ENCODE measurements at regions not wholly inside any gene's neighbourhood (a gene's known extent, or its start where the extent isn't known, plus 50 kb on each side); places are given as distances from the start of the nearest gene placed in this dataset.

GRCh38 chr13:22103046-22104027, 432.5 kb downstream of the FGF9 start:
- no peak for DNase-seq

DNA sequence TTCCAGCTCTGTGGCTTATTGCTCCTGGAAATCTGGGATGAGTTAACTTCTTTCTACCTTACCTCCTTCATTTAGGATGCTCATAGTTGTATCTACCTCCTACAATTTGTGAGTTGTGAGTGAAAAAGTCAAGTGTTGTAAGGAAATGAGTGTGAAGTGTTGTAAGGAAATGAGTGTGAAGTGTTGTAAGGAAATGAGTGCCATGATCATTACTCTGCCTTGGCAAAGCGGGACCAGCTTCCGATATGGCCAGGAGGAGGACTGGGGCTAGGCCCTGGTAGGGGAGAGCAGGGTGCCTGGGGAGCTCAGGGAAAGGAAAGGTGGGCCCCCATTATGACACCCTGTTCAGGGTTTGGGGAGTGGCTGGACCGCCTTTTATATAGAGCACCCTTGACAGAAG, 435.2 kb downstream of the FGF9 start:
- no peak for DNase-seq

DNA sequence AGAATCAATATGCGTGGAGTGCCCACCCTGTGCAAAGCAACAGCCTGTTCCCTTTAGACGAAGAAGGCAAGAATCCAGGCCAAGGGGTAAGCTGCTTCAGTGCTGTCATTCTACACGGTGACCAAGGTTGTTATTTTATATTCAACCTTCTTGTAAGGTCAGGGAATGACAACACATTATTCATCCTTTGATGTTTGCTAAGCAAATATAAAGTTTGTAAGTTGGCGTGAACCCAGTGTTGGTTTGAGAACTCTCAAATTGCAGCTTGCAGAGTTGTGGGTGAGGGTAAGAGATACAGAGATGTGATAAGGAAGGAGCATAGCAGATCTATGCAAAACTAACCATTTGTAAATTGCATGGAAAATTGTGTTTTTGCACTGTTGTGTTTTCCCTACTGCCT, 436.7 kb downstream of the FGF9 start:
- DNase-seq: no peak

- DNase-seq: no peak
Measured at GRCh38 chr13:22108283-22108942, 437.5 kb downstream of the FGF9 start.

GRCh38 chr13:22108979-22109378, 438.1 kb downstream of the FGF9 start:
- no peak for DNase-seq

- DNase-seq: no peak
Measured at GRCh38 chr13:22110368-22110767, 439.5 kb downstream of the FGF9 start.

- no peak for DNase-seq
Measured at GRCh38 chr13:22111152-22111783, 440.4 kb downstream of the FGF9 start.

GRCh38 chr13:22111961-22112360, 441.1 kb downstream of the FGF9 start:
- no peak for DNase-seq

GRCh38 chr13:22112956-22113745, 442.3 kb downstream of the FGF9 start:
- DNase-seq: no peak

DNA sequence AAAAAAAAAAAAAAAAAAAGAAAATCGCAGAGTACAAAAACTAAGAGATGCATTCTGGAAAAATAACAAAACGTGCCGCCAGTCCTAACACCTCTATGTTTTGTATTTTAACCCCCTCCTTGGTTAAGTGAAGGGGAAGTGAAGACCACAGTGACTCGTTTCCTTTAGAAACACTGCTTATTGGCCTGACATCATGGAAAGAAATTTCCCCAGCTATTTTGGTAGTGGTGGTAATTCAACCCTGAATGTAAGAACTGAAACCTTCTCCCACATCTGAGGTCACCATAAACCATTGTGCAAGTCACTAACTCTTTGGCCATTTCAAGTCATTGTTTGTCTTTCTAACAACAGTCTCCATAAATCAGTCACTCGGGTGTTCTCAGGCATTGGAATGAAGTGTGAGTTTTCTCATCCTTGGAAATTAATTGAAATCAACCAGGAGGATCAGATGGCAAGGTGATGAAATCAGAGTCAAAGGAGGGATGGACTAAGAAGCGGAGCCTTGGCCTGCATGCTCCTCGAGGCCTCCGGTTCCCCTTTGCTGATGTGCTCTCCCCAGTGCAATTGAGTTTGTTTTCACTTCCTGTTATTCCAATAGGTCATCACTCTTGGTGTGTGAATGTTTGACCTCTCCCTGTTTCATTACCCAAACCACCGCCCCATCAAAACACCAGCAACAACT, 443.9 kb downstream of the FGF9 start:
- no peak for DNase-seq

- no peak for DNase-seq
Measured at GRCh38 chr13:22118158-22118557, 447.3 kb downstream of the FGF9 start.

GRCh38 chr13:22120646-22121045, 449.8 kb downstream of the FGF9 start:
- DNase-seq: no peak

DNA sequence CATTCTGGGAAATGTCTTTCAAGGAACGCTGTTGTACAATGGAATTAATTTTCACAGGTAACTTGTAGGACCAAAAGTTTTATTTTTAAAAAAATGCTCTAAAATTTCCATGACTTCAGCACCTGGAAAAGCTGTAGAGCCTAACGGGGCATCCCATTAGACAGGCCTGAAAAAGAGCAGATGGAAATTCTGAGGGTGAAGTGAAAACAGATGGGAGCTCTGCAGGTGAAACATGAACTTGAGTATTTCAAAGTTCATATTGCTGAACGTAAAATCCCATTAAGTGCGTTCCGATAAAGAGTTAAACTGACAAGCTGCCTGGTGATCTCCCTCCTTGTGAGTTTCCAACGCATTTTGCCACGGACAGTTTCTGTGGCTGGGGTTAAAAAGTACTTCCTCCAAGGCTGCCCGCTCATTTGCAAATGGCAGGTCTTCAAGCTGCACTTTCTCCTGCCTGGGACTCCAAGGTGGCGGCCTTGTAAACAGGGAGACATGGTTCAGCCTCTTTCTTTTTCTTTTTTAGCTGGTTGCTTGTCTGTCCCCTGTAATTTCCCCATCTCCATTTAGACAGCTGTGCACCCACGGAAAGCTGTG, 450.4 kb downstream of the FGF9 start:
- no peak for DNase-seq

GRCh38 chr13:22126433-22127021, 455.7 kb downstream of the FGF9 start:
- no peak for DNase-seq

DNA sequence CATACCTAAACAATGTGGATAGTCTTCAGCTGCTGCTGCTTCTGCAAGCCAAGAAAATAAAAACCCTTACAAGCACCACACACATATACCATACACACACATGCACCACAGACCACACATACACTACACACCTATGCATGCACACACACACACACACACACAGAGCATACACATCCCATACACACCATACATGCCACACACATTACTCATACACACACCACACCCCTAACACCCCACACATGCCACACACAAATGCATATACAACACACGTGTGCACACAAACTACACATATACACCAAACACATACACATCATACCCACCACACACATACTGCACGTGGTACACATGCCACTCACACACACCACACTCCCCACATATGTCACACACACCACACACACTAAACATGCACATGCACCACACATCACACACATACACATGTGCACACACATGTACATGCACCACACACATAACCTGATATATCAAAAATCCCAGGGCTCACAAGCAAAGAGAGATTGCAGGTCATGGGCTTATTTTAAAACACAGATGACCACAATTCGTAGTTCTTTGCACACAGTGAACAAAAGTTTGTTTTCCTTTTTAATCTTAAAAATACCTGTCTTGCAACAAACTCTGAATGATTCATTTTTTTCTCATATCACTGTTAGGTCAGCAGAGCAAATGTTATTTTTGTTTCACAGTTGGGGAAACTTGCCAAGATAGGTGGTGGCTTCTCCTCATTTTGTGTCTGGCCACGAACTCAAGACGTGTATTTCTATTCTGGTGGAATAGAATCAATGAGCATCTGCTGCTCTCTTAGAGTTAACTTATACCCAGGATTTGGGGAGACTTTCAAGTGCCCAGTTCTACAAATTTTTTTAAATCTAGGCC, 456.6 kb downstream of the FGF9 start:
- no peak for DNase-seq

DNA sequence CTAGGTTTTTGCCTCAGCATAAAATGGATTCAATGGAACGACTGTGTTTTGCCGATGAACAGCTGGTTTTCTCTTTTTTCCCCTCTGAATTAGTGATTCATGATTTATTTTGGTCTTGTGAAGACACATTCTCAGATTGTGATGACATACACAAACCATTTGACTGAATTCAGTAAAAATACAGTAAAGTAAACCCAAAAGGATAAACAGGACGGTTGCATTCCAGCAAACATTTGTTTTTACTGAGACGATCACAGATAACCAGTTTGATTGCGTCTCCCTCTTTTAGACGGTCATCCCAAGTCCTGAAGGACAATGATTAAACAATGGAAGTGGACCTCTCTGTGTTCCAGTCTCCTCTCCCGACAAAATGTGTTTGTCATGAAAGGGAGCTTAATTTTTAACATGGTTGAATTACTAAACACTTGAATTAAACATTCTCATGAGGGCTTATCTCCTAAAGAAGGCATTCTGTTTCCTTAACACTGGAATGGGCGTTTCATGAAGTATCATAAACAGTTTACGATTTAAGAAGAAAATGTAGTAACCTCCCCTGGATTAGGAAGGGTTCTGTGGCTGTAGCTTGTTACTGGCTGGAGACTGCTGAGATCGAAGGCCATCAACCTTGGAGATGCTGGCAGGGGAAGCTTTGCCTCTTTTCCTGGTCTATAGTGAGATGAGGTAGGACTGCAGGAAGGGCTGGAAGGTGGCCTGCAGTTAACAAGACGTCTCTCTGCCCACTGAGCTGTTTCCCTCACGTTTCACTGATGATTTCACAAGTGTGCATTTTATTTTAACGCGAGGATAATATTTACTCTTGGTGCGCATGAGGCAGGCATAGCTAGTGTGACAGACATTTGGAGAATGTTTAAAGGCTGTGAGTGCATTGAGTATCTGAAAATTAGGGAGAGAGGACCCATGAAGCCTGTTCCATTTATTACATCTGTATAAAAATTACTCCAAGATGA, 457.9 kb downstream of the FGF9 start:
- no peak for DNase-seq

GRCh38 chr13:22130254-22130653, 459.4 kb downstream of the FGF9 start:
- DNase-seq: no peak

DNA sequence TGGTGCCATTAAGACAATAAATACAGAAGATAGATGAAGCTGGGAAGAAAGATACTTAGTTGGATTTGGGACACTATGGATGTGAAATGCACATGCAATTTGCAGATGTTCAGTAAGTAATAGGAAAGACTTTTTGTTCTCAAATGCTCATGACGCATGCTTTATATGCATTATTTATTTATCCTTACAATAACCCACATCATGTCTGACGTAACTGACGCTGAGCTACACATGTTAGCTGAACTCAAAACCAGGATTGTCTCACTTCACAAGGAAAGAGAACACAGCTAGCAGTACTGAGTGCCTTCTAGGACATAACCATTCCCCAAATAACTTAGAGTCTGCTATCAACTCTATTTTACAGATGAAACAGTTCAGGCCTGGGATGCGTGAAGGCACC, 463.4 kb downstream of the FGF9 start:
- DNase-seq: no peak

DNA sequence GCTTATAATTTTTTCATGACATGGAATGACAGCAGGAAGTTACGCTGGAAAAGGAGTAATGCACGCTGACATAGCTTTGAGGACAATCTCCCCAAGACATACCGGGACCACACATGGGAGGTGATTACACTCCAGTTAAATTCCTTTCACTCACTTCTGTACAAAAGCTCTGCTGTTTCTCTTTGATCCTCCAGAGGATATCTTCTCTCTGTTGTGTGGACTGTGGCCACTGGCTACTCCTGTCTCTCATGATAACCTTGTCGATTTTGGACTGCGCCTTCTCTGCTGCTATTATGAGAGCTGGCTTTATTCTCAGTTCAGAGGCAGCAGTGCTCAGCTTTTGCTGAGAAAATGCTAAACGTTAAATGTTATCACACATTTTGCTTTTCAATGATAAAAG, 464.6 kb downstream of the FGF9 start:
- DNase-seq: no peak
